IPS-18c (cell line): ENCODE measurements at regions not wholly inside any gene's neighbourhood (a gene's known extent, or its start where the extent isn't known, plus 50 kb on each side); places are given as distances from the start of the nearest gene placed in this dataset.

ENCODE experiments used
- H3K4me3 ChIP-seq: 2 replicates; pipeline ENCODE4 v1.7.0; 2013; ENCODE audit warnings: low read depth, mild to moderate bottlenecking, low read length, moderate library complexity; ENCODE audit not compliant: insufficient read depth
- H3K9me3 ChIP-seq: one replicate; pipeline ENCODE4 v1.6.1; 2013; ENCODE audit warnings: mild to moderate bottlenecking, low read length, moderate library complexity; ENCODE audit not compliant: control insufficient read depth, insufficient read depth

DNA sequence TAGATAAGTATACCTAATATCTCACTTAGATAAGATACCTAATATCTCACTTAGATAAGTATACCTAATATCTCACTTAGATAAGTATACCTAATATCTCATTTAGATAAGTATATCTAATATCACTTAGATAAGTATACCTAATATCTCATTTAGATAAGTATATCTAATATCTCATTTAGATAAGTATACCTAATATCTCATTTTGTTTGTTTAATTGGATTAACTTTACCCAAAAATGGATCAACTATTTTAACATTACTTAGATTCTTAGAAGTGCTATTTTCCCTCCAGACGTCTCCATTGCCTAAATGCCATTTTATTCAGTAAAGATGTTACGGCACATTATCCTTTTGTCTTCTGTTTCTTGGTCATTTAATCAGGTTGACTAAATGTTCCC, 346.4 kb downstream of the CHRM3 start:
- Histone ChIP-seq H3K4me3 (no peak overlapping the region), H3K9me3 (no peaks in the 10 kb centered on the region)

DNA sequence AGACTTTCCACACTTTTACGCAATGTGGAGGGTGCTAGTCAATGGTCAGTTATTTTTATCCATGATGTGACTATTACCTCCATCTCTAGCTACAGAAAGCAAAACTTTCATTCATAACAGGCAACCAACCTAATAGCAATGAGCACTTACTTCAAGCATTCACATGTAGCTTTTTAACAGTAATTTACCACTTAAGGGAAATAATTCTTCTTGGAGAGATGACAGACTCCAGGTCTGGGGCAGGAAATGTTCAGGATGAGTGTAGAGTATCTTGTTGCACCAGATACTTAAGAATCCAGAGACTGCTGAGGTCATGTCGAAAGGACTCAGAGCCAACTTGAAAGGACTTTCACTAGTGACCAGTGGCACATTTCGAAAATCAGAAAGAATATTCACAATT, 347.6 kb downstream of the CHRM3 start:
- Histone ChIP-seq H3K4me3 (no peak overlapping the region), H3K9me3 (no peaks in the 10 kb centered on the region)

DNA sequence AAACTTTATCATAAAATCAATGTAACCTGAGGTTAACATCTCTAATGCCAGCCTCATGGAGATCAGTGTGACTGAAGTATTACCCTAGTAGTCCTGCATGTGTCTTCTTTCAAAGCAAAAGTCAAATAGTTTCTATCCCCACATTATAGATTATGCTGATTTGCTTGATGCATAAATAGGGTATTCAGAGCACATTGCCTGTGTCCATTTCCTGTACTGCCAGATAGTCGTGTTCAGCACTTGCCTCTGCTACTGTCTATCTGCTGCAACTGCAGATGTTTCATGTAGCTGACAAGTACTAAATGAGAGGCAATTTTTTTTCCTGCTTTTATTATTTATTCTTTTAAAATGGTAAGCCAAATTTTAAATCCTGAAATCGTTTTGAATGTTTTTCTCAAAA, 348.7 kb downstream of the CHRM3 start:
- no peak overlapping the region for H3K4me3 ChIP-seq
- no peaks in the 10 kb centered on the region for H3K9me3 ChIP-seq

DNA sequence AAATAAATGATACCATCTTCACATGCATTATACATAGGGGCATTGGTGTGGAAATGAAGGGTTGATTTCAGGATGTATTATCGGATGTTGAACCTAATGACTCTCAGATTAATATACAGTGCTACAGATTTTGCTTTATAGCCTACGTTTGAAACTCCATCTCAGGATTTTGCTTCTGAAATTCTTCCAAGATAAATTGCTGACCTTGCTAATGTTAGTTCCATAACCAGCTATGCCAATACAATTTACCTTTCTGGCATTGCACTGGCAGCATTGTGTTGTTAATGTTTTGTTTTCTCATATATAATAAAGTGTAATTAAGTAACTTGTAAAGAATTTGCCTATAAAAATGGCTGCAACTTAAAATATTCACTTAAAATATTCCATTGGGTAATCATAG, 350.1 kb downstream of the CHRM3 start:
- Histone ChIP-seq H3K9me3 (no peaks in the 10 kb centered on the region), H3K4me3 (no peak overlapping the region)

DNA sequence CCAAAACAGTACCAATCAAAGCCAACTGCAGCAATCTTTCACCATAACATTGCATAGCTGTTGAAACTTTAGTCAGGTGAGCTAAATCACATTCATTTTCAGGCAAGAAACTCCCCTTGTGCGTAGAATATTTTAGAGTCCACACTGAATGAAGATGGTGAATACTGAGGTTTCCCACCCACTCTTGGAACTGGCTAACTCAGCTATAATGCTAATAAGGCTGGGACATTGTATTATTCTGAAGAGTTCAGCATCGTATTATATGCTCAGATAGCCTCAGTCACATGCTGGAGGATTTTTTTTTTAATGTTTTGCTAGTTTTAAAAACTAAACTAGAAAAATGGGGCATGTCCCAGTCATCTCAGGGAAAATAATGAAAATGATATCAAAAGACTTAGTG, 352.3 kb upstream of the FMN2 start:
- Histone ChIP-seq H3K4me3 (no peak overlapping the region), H3K9me3 (no peaks in the 10 kb centered on the region)

DNA sequence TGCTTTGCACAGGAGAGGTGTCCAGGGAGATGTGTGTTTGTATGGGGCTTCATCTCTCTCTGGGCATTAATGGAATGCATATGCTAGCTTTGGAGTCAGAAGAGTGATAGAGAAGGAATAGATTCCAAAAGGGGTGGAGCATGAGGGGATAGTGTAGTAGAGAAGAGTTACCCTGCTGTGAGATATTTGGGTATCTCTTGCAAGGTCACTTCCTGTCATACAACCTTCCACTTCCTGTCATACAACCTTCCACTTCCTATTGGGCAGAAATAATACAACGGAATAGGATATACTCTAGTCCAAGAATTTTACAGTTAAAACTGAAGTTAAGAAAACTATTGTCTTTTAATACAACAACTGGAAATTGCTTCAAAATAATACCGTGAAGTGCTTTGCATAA, 351.8 kb upstream of the FMN2 start:
- H3K9me3 ChIP-seq = no peaks in the 10 kb centered on the region
- no peak overlapping the region for H3K4me3 ChIP-seq

DNA sequence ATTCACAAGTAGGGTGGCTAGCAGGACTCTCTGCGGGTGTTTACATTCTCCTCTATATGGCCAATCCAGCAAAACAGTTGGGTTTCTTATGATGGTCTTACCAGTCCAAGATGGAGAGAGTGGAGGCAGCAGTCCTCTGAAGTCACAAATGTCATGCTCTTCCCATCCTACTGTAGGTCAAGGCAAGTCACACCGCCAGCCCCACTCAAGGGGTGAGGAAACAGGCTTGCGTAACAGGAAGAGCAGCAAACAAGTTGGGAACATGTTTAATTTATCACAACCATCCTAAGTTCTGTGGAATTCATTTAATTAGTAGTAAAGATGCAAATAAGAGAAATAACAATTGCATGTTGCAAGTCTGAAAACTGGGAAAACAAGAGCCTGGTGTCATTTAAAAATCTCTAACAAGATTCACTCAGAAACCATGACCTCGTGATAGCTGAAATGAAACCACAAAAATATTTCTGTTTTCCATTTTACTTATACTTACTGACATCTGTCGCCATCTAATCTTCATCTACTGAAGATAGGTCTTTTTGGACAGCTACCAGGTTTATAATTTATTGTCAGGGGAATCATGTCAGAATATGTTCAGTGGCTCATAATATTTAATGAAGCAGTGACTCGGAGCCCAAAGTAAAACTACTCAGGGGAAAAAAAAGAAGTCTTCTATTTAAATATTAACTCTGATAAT, 349.1 kb upstream of the FMN2 start:
- no peaks in the 10 kb centered on the region for H3K9me3 ChIP-seq
- no peak overlapping the region for H3K4me3 ChIP-seq

DNA sequence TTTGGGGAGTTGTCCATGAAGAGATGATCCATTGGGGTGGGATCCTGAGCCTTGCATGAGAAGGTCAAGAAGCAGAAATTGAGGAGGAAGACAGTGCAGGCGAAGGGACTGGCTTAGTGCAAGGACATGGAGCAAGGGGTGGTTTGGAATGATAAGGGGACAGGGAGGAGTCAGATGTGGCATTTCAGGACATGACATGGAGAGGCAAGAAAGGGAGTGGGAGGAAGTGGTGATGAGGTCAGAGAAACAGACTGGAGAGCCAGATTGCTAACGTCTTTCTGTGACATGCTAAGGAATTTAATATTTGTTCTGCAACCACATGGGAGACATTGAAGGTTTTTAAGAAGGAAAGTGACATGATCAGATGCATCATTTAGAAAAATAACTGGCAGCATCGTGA, 346.8 kb upstream of the FMN2 start:
- Histone ChIP-seq H3K9me3 (no peaks in the 10 kb centered on the region), H3K4me3 (no peak overlapping the region)

DNA sequence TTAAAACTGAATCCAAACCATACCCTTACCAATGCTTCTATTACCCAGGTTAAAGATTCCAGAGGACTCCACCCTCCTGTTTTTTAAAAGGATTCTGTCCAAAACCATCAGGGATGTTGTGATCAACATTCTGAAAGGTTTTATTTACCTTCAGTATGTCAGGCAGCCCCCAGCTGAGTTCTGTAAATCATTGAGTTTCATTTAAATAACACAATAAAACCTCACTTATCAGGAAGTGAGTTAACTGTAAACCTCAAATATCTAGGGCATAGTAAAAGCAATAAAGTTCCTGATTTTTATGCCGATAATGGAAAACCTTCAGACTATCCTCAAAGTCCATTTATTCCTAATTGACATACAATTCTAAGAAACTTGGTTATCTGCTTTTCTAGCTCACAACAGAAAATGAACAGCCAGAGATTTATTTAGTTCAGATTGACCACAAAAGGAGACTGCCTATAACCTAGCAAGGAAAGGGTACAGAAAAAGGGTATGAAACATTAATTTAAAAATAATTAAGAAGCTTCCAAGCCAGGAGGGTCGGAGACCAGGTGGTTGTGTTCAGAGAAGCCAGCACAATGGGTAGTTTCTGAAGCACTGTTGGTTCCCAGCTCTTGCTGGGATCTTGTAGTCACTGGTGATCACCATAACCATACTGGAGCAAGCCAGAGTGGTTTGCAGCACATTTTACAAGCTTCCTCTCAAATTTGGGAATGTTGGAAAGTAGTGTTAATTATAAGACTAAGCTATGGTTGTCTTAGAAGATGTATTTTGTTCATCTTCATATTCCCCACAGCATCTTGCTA, 336.4 kb upstream of the FMN2 start:
- no peaks in the 10 kb centered on the region for H3K9me3 ChIP-seq
- H3K4me3 ChIP-seq = no peak overlapping the region

DNA sequence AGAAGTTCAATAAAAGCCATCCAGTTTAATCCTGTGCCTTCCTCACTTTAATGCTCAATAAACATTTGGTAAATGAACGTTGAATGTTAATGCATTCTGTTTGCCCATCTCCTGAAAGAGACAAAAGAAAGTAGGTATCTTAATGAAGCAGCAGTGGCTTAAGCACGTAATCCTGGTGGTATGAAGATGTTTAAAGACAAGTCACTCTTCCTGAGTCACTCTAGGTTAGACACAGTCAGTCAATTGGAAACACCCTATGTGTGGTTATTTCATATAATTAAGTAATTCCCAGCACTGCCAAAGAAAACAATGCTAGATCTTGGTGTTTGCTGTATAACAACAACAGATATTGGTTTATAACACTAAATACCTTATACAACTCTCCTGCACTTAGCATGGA, 334.0 kb upstream of the FMN2 start:
- H3K4me3 ChIP-seq = no peak overlapping the region

DNA sequence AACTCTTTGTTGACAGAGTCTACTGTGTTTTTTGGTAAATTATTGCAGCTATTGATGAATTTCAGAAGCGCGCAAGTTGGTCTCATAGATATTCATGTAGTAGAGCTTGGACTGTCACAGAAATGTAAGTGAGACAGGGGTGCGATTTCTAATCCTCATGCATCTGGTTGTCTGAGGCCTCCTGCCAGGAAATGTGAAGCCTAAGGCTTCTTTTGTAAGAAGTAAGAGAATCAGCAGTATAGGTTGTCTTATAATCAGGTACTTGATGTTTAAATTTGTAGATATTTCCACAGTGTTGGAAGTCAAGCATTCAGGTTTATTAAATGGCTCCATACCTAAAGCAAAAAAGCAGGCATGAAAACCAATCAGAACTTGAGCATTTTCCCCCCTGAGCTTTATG, 332.9 kb upstream of the FMN2 start:
- Histone ChIP-seq H3K4me3 (no peak overlapping the region), H3K9me3 (no peaks in the 10 kb centered on the region)

More for the DNA sequence above, 334.0 kb upstream of the FMN2 start:
- H3K9me3 ChIP-seq = no peaks in the 10 kb centered on the region

DNA sequence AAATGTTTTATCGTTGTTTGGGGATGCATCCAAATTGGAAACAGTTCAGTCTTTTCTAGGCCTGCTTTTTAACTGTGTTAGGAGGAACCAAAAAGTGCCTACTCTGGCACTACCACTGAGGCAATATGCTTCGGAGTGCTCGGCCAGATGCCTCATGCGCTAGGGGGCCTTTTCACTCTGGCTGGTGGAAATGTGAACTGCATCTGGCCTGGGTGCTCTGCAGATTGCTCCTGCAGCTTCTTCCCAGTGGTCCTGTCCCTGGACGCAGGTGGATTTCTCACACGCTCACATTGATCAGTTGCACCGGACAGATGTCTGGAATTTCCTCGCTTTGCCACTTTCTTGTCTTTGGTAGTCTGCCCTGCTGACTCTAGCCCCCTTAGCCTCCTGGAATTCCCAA, 330.2 kb upstream of the FMN2 start:
- Histone ChIP-seq H3K9me3 (no peaks in the 10 kb centered on the region), H3K4me3 (no peak overlapping the region)

DNA sequence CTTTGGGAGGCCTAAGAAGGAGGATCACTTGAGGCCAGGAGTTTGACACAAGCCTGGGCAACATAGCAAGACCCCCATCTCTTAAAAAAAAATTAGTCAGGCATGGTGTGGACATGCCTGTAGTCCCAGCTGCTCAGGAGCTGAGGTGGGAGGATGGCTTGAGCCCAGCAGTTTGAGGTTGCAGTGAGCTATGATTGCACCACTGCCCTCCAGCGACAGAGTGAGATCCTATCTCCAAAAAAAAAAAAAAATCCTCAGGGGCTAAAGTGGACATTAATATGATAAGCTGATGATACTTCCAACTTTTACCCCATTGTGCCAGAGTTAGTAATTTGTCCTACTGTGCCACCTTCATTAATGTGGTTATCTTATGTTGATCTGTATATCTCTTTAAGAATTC, 327.8 kb upstream of the FMN2 start:
- H3K4me3 ChIP-seq = no peak overlapping the region

DNA sequence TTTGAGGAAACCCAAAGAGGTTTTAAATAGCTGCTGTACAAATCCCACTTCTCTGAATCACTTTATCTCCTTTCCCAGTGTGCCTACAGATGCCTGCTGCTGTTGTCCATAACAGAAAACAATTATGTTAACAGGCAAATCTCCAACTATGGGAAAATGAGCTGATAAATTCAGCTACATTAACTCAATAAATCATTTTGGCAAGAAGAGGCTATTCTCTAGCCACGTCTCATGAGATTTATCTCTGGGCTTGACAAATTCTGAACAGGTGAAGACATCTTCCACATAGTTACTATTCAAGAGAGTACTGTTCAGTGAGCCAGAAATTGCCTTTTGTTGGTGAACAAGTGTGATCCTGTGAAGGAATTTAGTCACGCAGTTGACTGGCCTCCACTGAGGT, 327.1 kb upstream of the FMN2 start:
- Histone ChIP-seq H3K9me3 (no peaks in the 10 kb centered on the region), H3K4me3 (no peak overlapping the region)

More for the DNA sequence above, 327.8 kb upstream of the FMN2 start:
- H3K9me3 ChIP-seq = no peaks in the 10 kb centered on the region

DNA sequence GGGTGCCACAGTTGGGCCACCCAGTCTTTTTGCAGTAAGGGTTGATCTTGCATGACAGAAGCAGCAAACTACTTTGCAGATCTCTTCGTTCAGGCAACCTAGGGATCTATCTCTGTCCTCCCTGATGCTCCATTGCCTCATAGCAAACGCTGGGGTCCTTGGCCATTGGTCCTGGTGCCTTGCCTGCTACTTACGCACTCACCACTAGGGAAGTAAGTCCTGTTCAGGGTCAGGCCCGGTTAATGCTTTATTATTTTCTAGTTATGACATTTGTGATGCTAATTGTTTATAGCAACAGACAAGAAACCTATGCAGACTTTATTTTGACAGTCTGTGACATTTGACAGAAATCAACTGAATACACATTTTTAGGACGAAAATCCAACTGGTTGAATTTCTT, 326.5 kb upstream of the FMN2 start:
- Histone ChIP-seq H3K9me3 (no peaks in the 10 kb centered on the region), H3K4me3 (no peak overlapping the region)

DNA sequence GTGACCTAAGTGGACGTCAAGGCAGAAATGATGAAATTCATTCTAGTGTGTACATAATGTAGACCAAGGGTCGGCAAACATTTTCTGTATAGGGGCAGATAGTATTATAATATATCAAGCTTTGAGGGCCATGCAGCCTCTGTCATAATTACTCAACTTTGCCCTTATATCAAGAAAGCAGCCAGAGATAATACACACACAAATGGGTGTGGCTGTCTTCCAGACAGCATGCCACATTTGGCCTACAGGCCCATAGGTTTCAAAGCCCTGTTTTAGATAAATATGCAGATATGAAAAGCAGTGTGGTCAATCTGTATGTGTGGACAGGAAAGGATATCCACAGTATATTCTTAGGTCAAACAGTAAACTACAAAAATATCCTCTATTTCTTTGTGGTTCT, 320.1 kb upstream of the FMN2 start:
- Histone ChIP-seq H3K9me3 (no peaks in the 10 kb centered on the region), H3K4me3 (no peak overlapping the region)

DNA sequence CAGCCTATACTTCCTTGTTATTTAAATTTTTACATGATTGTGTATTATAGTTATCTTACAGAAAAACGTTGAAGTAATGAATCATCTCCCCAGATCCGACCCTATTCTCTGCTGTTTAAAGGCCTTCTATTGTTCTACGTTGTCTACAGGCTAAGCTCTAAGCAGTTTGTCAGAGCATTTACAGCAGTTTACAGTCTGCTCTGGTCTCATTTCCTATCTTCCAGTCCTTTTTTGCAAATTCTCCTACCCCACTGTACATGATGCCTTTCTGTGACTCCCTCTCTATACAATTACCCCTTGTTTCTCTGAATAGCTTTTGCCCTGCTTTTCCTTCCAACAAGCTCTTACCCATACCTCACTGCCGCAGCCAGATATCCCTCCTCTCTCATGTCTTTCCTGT, 319.2 kb upstream of the FMN2 start:
- H3K9me3 ChIP-seq = no peaks in the 10 kb centered on the region

DNA sequence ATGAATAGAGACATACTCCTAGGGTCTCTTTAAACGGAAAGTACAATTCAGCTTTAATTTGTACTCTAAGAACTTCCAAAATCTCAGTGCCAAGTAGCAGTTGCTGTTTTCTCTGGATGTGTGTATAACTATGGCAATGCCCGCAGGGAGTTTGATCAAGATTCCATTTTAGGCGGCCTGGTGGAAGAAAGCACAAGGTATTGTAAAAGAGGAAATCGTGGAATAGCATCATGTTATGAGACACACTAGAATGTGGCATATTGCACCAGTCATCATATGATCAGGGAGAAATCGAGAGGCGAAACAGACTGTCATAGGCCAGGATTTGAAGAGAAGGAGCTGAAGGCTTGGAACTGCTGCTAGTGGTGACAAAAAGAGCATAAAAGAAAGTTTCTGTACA, 316.2 kb upstream of the FMN2 start:
- H3K4me3 ChIP-seq = no peak overlapping the region
- H3K9me3 ChIP-seq = no peaks in the 10 kb centered on the region

More for the DNA sequence above, 319.2 kb upstream of the FMN2 start:
- H3K4me3 ChIP-seq = no peak overlapping the region
